ENCODE measurements at regions not wholly inside any gene's neighbourhood (a gene's known extent, or its start where the extent isn't known, plus 50 kb on each side); places are given as distances from the start of the nearest gene placed in this dataset.

DNA sequence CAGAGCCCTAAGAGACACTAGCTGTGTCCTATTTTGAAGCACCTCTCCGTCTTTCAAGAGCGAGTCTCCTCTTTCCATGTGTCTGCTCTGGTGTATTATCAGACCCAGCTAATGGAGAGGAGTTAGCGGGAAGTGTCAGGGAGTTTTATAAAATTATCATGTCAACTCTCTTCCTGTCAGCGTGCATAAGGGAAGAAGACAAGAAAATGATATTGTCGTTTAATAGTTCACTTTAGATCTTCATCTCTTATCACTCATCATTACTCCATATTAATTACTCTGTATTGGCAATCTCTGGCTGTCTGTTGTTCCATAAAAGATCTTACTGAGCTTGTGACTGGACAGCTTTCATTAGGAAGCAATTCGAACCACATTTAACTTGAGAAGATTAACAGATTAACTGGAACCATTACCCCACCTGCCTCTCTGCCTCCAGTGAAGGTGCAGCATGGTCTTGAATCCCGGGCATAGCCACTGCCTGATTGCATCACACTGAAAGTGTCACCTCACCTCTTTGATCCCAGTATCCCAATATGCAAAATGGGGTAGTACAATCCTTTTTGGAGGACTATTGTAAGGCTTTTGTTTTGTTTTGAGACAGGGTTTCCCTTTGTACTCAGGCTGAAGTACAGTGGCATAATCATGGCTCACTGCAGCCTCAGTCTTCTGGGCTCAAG, 121.1 kb downstream of the TMEM114 start:
- no peak for DNase-seq (ENCODE audit: low spot score)
- in situ Hi-C loops (cut with MboI; ENCODE audit: low pct_unique_long_range_greater_than_20kb, low sequenced_read_pairs, unreplicated experiment): no loop called here
- TF ChIP-seq, protein P1, sequence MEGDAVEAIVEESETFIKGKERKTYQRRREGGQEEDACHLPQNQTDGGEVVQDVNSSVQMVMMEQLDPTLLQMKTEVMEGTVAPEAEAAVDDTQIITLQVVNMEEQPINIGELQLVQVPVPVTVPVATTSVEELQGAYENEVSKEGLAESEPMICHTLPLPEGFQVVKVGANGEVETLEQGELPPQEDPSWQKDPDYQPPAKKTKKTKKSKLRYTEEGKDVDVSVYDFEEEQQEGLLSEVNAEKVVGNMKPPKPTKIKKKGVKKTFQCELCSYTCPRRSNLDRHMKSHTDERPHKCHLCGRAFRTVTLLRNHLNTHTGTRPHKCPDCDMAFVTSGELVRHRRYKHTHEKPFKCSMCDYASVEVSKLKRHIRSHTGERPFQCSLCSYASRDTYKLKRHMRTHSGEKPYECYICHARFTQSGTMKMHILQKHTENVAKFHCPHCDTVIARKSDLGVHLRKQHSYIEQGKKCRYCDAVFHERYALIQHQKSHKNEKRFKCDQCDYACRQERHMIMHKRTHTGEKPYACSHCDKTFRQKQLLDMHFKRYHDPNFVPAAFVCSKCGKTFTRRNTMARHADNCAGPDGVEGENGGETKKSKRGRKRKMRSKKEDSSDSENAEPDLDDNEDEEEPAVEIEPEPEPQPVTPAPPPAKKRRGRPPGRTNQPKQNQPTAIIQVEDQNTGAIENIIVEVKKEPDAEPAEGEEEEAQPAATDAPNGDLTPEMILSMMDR (IDR thresholded peaks at IDR 0.05; ENCODE audit: extremely low read depth, insufficient read depth, missing control alignments): no peak

DNA sequence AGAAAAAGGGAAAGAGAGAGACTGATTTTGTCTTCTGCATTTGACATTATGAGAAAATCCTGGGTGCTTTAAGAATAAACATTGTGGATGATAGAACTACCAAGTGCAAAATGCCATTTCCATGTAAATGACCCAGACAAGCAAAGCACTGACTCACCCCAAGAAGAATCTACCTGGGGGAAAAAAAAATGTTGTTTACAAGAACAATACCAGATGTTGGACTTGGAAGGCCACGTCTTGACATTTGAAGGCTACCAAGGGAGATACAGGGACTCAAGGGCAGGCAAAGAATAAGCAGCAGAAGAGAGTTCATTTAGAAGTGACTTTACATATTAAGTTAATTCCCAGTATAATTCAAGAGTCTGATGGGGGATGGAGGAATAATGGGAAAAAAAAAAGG, 125.3 kb downstream of the TMEM114 start:
- DNase-seq (ENCODE audit: low spot score): no peak
- in situ Hi-C loops (cut with MboI; ENCODE audit: low pct_unique_long_range_greater_than_20kb, low sequenced_read_pairs, unreplicated experiment): no loop called here
- TF ChIP-seq, protein P1 (IDR thresholded peaks at IDR 0.05; ENCODE audit: extremely low read depth, insufficient read depth, missing control alignments): no peak

DNA sequence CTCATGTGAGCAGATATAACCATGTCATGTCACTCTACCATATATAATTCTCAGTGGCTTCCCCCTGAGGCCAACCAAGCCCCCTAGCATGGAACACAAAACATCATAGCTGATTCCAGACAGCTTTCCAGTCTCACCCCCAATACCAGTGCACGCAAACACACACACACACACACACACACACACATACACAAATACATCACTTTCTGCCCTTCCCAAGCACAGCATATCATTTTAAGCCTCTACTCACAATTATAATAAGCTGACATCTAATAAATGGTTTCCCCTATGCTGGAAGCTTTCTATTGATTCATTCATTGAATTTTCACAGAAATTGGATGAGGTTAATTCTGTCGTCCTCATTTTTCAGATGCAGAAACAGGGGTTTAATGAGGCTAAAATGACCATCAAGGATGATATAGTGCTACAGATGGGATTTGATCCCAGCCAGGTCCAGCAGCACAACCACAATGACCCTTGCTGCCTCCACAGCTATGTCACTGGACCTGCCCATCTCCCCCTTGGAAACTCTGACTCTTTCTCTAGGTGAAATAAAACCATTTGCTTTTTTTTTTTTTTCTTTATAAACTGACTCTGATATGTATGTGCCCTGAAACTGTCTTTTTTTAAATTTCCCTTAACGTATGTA, 131.1 kb downstream of the TMEM114 start:
- TF ChIP-seq, protein P1 (IDR thresholded peaks at IDR 0.05; ENCODE audit: extremely low read depth, insufficient read depth, missing control alignments): no peak
- in situ Hi-C loops (cut with MboI; ENCODE audit: low pct_unique_long_range_greater_than_20kb, low sequenced_read_pairs, unreplicated experiment): no loop called here
- no peak for DNase-seq (ENCODE audit: low spot score)

DNA sequence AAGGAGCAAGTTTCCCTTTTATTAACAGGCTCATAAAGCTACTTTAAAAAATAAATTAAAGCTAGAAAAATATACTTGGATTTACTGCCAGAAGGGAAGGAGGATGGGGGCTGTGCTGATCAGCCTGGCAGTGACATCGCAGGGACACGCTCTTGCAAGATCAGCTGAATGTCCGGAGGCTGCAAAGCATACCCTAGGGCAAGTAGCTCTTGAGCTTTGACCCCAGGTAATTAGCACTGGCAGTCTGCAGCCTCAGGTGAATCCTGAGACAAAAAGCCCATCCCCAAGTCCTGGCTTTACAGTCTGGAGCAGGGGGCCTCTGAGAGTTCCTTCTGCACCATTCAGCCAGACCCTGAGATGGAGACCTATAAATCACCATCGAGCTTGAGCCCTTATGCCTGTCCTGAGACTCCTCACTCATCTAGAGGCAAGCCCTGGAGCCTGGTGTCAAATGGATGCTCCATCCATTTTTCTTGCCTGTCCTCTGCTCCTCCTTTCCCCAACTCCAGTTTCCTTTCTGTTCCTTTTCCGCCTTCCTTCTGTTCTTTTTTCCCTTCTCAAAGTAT, 131.7 kb downstream of the TMEM114 start:
- in situ Hi-C loops (cut with MboI; ENCODE audit: low pct_unique_long_range_greater_than_20kb, low sequenced_read_pairs, unreplicated experiment): no loop called here

DNA sequence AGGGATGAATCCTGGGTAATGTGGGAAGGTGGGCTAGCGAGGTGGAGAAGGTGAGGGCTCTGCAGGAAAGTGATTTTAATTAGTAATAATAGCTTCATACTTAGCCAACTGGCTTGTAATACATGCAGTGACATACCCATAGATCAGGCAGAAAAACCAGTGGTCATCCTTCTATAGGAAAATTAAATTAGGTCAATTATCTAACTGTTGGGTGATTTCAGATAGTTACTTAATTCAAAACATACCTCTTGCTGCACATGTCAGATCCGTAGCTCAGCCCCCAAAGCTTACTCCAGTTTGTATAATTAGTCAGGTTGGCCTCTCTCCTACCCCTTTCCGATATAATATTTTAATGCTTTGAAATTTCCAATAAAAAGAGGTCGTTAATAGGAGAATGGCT, 137.0 kb downstream of the TMEM114 start:
- in situ Hi-C loops (cut with MboI; ENCODE audit: low pct_unique_long_range_greater_than_20kb, low sequenced_read_pairs, unreplicated experiment): no loop called here
- DNase-seq (ENCODE audit: low spot score): no peak
- TF ChIP-seq, protein P1 (IDR thresholded peaks at IDR 0.05; ENCODE audit: extremely low read depth, insufficient read depth, missing control alignments): no peak

More for the DNA sequence above, 131.7 kb downstream of the TMEM114 start:
- TF ChIP-seq, protein P1 (IDR thresholded peaks at IDR 0.05; ENCODE audit: extremely low read depth, insufficient read depth, missing control alignments): no peak
- no peak for DNase-seq (ENCODE audit: low spot score)

DNA sequence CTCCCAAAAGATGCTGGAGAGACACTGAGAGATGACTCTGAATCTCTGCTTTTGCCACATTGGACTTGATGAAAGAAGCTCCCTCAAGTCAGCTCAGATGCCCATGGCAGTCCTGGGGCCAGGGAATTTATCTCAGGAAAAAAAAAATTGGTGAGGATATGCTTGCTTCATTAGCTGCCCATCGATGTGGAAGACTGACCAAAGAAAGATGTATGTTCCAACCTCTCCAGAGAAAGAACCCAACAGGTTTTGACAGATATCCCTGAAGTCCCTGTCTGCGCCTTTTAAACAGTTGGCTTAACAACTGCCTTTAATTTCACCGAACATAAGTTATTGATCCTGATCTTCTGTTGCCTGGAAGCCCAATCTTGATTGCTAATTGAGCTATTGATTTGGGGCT, 137.4 kb downstream of the TMEM114 start:
- no peak for DNase-seq (ENCODE audit: low spot score)
- in situ Hi-C loops (cut with MboI; ENCODE audit: low pct_unique_long_range_greater_than_20kb, low sequenced_read_pairs, unreplicated experiment): no loop called here
- TF ChIP-seq, protein P1 (IDR thresholded peaks at IDR 0.05; ENCODE audit: extremely low read depth, insufficient read depth, missing control alignments): no peak

Measured in GM13977 (cell line).